ENCODE measurements at regions not wholly inside any gene's neighbourhood (a gene's known extent, or its start where the extent isn't known, plus 50 kb on each side); places are given as distances from the start of the nearest gene placed in this dataset.
"Not testable (repeated sequence)": the region's sequence is repeated elsewhere in the genome, so short reads cannot be mapped to it uniquely, and the experiment has no call there.

- H3K4me3 ChIP-seq (ENCODE audit: low read depth, low read length): no peak overlapping the region
- no peak for DNase-seq (ENCODE audit: low read depth, low spot score)
- H3K9me3 ChIP-seq (ENCODE audit: control insufficient read depth, insufficient read depth, low read length): peaks cover 3% of the 10 kb centered on the region; the same call in 1 of the 2 replicates
- H3K27ac ChIP-seq (ENCODE audit: low read depth, low read length): no peak overlapping the region
- no peaks in the 10 kb centered on the region for H3K27me3 ChIP-seq (ENCODE audit: control insufficient read depth, insufficient read depth, low read length)
- POLR2A ChIA-PET: no interaction called here
- TF ChIP-seq CTCF (IDR thresholded peaks at IDR 0.05; ENCODE audit: low read depth, low read length): no peak
- CTCF ChIA-PET: no interaction called here
These were observed 235.2 kb upstream of the LINC00305 start for GRCh38 chr18:64384101-64384500.

- Histone ChIP-seq H3K27ac (ENCODE audit: low read depth, low read length) (no peak overlapping the region), H3K27me3 (ENCODE audit: control insufficient read depth, insufficient read depth, low read length) (no peaks in the 10 kb centered on the region), H3K9me3 (ENCODE audit: control insufficient read depth, insufficient read depth, low read length) (peaks cover 3% of the 10 kb centered on the region; the same call in 1 of the 2 replicates), H3K4me3 (ENCODE audit: low read depth, low read length) (no peak overlapping the region)
- no peak for TF ChIP-seq CTCF (IDR thresholded peaks at IDR 0.05; ENCODE audit: low read depth, low read length)
- POLR2A ChIA-PET: no interaction called here
- no peak for DNase-seq (ENCODE audit: low read depth, low spot score)
- CTCF ChIA-PET: no interaction called here
These were observed 231.2 kb upstream of the LINC00305 start for GRCh38 chr18:64380117-64380516.

GRCh38 chr18:64379662-64380061 lies 230.8 kb upstream of the LINC00305 start:
- CTCF ChIA-PET: no interaction called here
- TF ChIP-seq CTCF (IDR thresholded peaks at IDR 0.05; ENCODE audit: low read depth, low read length): no peak
- Histone ChIP-seq H3K4me3 (ENCODE audit: low read depth, low read length) (no peak overlapping the region), H3K27ac (ENCODE audit: low read depth, low read length) (no peak overlapping the region), H3K9me3 (ENCODE audit: control insufficient read depth, insufficient read depth, low read length) (peaks cover 3% of the 10 kb centered on the region; the same call in 1 of the 2 replicates), H3K27me3 (ENCODE audit: control insufficient read depth, insufficient read depth, low read length) (no peaks in the 10 kb centered on the region)
- POLR2A ChIA-PET: no interaction called here
- DNase-seq (ENCODE audit: low read depth, low spot score): no peak

- CTCF ChIA-PET: no interaction called here
- Histone ChIP-seq H3K4me3 (ENCODE audit: low read depth, low read length) (no peak overlapping the region), H3K27ac (ENCODE audit: low read depth, low read length) (no peak overlapping the region), H3K9me3 (ENCODE audit: control insufficient read depth, insufficient read depth, low read length) (peaks cover 3% of the 10 kb centered on the region; the same call in 1 of the 2 replicates), H3K27me3 (ENCODE audit: control insufficient read depth, insufficient read depth, low read length) (no peaks in the 10 kb centered on the region)
- POLR2A ChIA-PET: no interaction called here
- TF ChIP-seq CTCF (IDR thresholded peaks at IDR 0.05; ENCODE audit: low read depth, low read length): no peak
- DNase-seq (ENCODE audit: low read depth, low spot score): no peak
These were observed 228.6 kb upstream of the LINC00305 start for GRCh38 chr18:64377446-64377845.

- no peak overlapping the region for H3K4me3 ChIP-seq (ENCODE audit: low read depth, low read length)
- CTCF ChIA-PET: no interaction called here
- no peak for DNase-seq (ENCODE audit: low read depth, low spot score)
- H3K27me3 ChIP-seq (ENCODE audit: control insufficient read depth, insufficient read depth, low read length): no peaks in the 10 kb centered on the region
- no peak for TF ChIP-seq CTCF (IDR thresholded peaks at IDR 0.05; ENCODE audit: low read depth, low read length)
- POLR2A ChIA-PET: no interaction called here
- H3K9me3 ChIP-seq (ENCODE audit: control insufficient read depth, insufficient read depth, low read length): peaks cover 8% of the 10 kb centered on the region
- H3K27ac ChIP-seq (ENCODE audit: low read depth, low read length): no peak overlapping the region
These were observed 224.0 kb upstream of the LINC00305 start for GRCh38 chr18:64372850-64373249.

- POLR2A ChIA-PET; DNase-seq (ENCODE audit: low read depth, low spot score); H3K27me3 ChIP-seq (ENCODE audit: control insufficient read depth, insufficient read depth, low read length); H3K27ac ChIP-seq (ENCODE audit: low read depth, low read length); CTCF ChIA-PET; H3K4me3 ChIP-seq (ENCODE audit: low read depth, low read length): not testable (repeated sequence)
- H3K9me3 ChIP-seq (ENCODE audit: control insufficient read depth, insufficient read depth, low read length): peaks cover 15% of the 10 kb centered on the region
These were observed 221.0 kb upstream of the LINC00305 start for GRCh38 chr18:64369830-64370440.
